Calu3 (cell line): ENCODE measurements at regions not wholly inside any gene's neighbourhood (a gene's known extent, or its start where the extent isn't known, plus 50 kb on each side); places are given as distances from the start of the nearest gene placed in this dataset.

Source experiments
- BruUV-seq: library from RNA; stranded (reverse); fragments of 400-500 nt; replicated peaks from 2 replicates; lab custom pipeline; 2021; lab: Mats Ljungman, UMichigan
- CTCF ChIA-PET: fragments of 300-600 bp; sonication (Branson Sonifier 250); formaldehyde crosslinking; loops from one replicate; lab custom pipeline; 2022; ENCODE audit warnings: antibody characterized with exemption; lab: Charles Lee
- DNase-seq: peaks from one replicate; pipeline ENCODE4 v3.0.0; 2022
- H3K27ac Mint-ChIP-seq: one replicate; pipeline ENCODE4 v1.8.0; 2022; ENCODE audit warnings: mixed read lengths; ENCODE audit not compliant: unreplicated experiment
- H3K27me3 Mint-ChIP-seq: one replicate; pipeline ENCODE4 v1.8.0; 2022; ENCODE audit warnings: mixed read lengths; ENCODE audit not compliant: unreplicated experiment
- H3K36me3 Mint-ChIP-seq: one replicate; pipeline ENCODE4 v1.8.0; 2022; ENCODE audit warnings: mild to moderate bottlenecking, moderate library complexity, mixed read lengths; ENCODE audit not compliant: insufficient read depth, unreplicated experiment
- H3K4me1 Mint-ChIP-seq: one replicate; pipeline ENCODE4 v1.8.0; 2022; ENCODE audit warnings: mild to moderate bottlenecking, low read depth, mixed read lengths; ENCODE audit not compliant: unreplicated experiment
- H3K4me3 Mint-ChIP-seq: one replicate; pipeline ENCODE4 v1.8.0; 2022; ENCODE audit warnings: mild to moderate bottlenecking, low read depth, moderate library complexity, mixed read lengths; ENCODE audit not compliant: unreplicated experiment
- H3K9me3 Mint-ChIP-seq: one replicate; pipeline ENCODE4 v1.8.0; 2022; ENCODE audit warnings: low read depth, mixed read lengths; ENCODE audit not compliant: unreplicated experiment
- CTCF ChIP-seq: fragments of 200-600 bp; IDR thresholded peaks from one replicate; pipeline ENCODE4 v1.8.0; 2022; ENCODE audit warnings: antibody characterized with exemption; ENCODE audit not compliant: unreplicated experiment
- intact Hi-C: fragments of 100-400 bp; cut with micrococcal nuclease; formaldehyde crosslinking; loops from one replicate; pipeline ENCODE4 v1.10.0; 2022; ENCODE audit not compliant: unreplicated experiment

DNA sequence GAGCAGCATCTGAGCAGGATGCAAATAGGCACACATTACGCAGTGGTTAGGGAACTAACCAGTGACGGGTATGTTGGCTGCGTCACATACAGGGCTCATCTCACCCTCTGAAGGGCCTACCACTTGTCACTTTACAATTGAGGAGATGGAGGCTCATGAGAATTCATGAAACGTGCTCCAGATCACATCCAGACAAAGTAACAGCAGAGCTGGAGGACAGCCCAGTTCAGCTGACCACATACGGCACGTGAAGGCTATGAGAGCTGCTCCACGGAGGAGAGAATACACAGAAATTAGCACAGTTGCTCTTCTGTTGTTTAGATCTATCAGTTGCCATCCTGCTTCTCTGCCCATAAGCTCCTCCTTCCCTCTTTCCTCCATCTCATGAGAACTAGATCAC, 78.4 kb downstream of the FAM9B start:
- no peak for TF ChIP-seq CTCF
- no peak for DNase-seq
- Mint-ChIP-seq H3K4me3 (no peak overlapping the region), H3K4me1 (no peaks in the 10 kb centered on the region), H3K9me3 (no peaks in the 10 kb centered on the region), H3K27ac (no peak overlapping the region), H3K36me3 (no peaks in the 10 kb centered on the region), H3K27me3 (peaks cover 16% of the 10 kb centered on the region)
- no TSS peak for BruUV-seq
- intact Hi-C loops = no loop called here
- CTCF ChIA-PET = no interaction called here

GRCh38 chrX:8946563-8946962, 87.4 kb downstream of the FAM9B start:
- Mint-ChIP-seq H3K4me3 (no peak overlapping the region), H3K9me3 (no peaks in the 10 kb centered on the region), H3K4me1 (no peaks in the 10 kb centered on the region), H3K27me3 (no peaks in the 10 kb centered on the region), H3K27ac (no peak overlapping the region), H3K36me3 (no peaks in the 10 kb centered on the region)
- TF ChIP-seq CTCF = no peak
- intact Hi-C loops = no loop called here
- BruUV-seq = no TSS peak
- CTCF ChIA-PET = no interaction called here
- DNase-seq = no peak

GRCh38 chrX:8939322-8939721, 94.6 kb downstream of the FAM9B start:
- Mint-ChIP-seq H3K9me3 (peaks cover 3% of the 10 kb centered on the region), H3K36me3 (no peaks in the 10 kb centered on the region), H3K27me3 (peaks cover 30% of the 10 kb centered on the region), H3K4me1 (no peaks in the 10 kb centered on the region), H3K4me3 (no peak overlapping the region), H3K27ac (no peak overlapping the region)
- no peak for TF ChIP-seq CTCF
- no TSS peak for BruUV-seq
- CTCF ChIA-PET = interaction anchor here (1.1 kb wide), 1 partner anchor 17 kb away, joined by 3 read pairs; no protein-coding TSS in a partner anchor
- intact Hi-C loops = no loop called here
- DNase-seq = no peak

DNA sequence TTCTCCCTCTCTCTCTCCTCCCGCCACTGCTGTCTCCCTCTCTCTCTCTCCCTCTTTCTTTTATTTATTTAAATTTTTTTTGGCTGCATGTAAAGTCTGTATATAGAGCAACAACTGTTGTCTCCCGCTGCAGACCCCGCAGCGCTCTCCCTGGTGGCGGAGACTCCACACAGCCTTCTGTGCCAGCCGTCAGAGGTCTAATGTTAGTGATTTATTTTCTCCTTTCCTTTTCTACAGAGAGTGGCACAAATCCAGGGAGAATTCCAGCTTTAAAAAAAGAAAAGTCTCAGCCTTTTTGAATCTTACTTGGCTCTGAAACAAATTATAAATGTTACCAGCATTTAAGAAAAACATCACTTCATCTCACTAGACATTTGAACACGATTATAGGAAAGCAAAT, 106.2 kb downstream of the FAM9B start:
- no peak for TF ChIP-seq CTCF
- no peaks in the 10 kb centered on the region for H3K9me3 Mint-ChIP-seq

More for the DNA sequence above, 106.2 kb downstream of the FAM9B start:
- Mint-ChIP-seq H3K4me1 (no peaks in the 10 kb centered on the region), H3K4me3 (no peak overlapping the region), H3K36me3 (no peaks in the 10 kb centered on the region), H3K27ac (no peak overlapping the region), H3K27me3 (no peaks in the 10 kb centered on the region)
- intact Hi-C loops = no loop called here
- CTCF ChIA-PET = no interaction called here
- BruUV-seq = no TSS peak
- no peak for DNase-seq
